ENCODE measurements at regions not wholly inside any gene's neighbourhood (a gene's known extent, or its start where the extent isn't known, plus 50 kb on each side); places are given as distances from the start of the nearest gene placed in this dataset.

DNA sequence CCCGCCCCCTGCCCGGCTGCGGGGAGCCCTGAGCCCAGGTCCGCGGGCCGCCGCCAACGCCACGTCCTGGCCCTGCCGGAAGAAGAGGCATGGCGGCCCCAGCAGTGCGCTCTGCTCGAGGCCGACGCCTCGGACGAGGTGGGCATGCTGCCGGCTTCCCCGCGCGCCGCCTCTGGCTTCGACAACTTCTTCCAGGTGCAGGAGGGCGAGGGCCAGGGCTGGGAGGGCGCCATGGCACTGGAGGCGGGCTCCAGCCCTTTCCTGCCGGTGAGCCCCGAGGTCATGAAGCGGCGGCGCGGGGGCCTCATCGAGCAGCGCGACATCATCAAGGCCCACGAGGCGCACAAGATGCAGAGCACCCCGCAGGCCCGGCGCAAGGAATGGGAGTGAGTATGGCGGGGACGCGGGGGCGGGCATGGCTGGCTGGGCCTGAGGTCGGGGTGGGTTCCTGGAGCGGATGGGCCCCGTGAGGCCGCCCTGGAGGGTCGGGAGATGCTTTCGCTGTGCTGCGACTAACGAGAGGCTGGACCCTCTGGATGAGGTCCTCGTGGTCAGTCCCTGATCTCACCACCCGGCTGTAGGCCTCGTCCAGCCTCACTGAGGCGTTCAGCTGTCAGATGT, 70.0 kb upstream of the CACNA1E start:
- in situ Hi-C loops (cut with MboI; ENCODE audit: low sequenced_read_pairs) = loop anchor here (10.0 to 25.0 kb wide), 2 partner anchors 229 to 526 kb away; no protein-coding TSS in a partner anchor

- in situ Hi-C loops (cut with MboI; ENCODE audit: low sequenced_read_pairs) = loop anchor here (10.0 to 25.0 kb wide), 2 partner anchors 229 to 527 kb away; no protein-coding TSS in a partner anchor
These were observed 69.5 kb upstream of the CACNA1E start for GRCh38 chr1:181413836-181414235.

DNA sequence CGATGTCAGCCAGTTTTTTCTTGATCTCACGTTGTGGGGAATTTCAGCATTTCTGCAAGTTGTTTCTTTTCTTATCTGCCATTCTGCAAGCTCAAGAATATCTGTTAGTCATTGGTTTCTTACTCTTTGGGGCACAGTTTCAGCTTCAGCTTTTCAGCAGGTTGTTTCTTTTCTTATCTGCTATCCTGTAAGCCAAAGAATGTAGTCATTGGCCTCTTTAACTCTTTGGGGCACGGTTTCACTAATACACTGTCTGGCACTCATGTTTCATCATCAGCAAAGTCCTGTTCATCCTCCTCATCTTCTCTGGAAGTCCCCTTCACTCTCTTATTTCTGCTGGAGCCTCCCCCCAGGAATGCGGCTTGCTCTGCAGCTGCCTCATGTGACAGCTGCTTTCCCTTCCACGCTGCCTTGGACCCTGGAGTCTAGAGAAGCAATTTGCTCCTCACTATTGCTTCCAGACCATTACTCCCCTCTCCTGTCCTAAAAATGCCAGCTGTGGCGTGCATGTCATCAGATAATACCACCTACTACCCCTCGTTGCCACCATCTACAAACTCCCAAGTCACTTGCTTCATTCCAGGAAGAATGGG, 67.0 kb upstream of the CACNA1E start:
- in situ Hi-C loops (cut with MboI; ENCODE audit: low sequenced_read_pairs) = loop anchor here (10.0 to 25.0 kb wide), 2 partner anchors 232 to 529 kb away; no protein-coding TSS in a partner anchor

GRCh38 chr1:181417915-181418314, 65.4 kb upstream of the CACNA1E start:
- in situ Hi-C loops (cut with MboI; ENCODE audit: low sequenced_read_pairs) = loop anchor here (10.0 to 25.0 kb wide), 2 partner anchors 233 to 531 kb away; no protein-coding TSS in a partner anchor

DNA sequence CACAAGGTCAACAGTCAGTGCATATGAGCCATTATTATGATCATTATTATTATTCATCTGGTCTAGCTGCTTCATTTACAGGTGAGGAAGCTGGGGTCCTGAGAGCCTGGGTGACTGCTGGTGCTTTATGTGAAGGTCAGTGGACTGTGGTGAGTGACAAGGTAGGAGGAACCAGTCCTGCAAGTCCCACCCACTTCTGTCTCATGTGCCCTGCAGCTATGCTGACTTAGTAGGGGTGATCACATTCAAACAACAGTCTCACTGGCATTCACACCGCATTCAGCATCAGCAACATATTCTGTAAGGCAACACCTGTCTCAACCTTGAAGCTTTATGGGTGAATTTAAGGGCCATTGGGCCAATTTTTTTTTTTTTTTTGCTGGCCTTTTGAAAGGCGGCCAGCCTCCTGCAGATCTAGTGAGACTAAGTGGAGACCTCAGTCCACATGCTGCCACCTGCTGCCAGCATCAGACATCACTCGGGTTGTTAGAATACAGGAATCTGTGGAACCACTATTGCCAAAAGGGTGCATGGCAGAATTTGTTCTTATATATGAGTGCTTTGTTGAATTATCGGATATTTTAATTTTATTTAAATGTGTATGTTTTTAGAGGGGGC, 59.9 kb upstream of the CACNA1E start:
- in situ Hi-C loops (cut with MboI; ENCODE audit: low sequenced_read_pairs) = loop anchor here (25.0 kb wide), 1 partner anchor 536 kb away; no protein-coding TSS in a partner anchor

- in situ Hi-C loops (cut with MboI; ENCODE audit: low sequenced_read_pairs) = loop anchor here (25.0 kb wide), 1 partner anchor 538 kb away; no protein-coding TSS in a partner anchor
These were observed 58.4 kb upstream of the CACNA1E start for GRCh38 chr1:181424786-181425403.

GRCh38 chr1:181425566-181425965, 57.8 kb upstream of the CACNA1E start:
- in situ Hi-C loops (cut with MboI; ENCODE audit: low sequenced_read_pairs) = no loop called here

DNA sequence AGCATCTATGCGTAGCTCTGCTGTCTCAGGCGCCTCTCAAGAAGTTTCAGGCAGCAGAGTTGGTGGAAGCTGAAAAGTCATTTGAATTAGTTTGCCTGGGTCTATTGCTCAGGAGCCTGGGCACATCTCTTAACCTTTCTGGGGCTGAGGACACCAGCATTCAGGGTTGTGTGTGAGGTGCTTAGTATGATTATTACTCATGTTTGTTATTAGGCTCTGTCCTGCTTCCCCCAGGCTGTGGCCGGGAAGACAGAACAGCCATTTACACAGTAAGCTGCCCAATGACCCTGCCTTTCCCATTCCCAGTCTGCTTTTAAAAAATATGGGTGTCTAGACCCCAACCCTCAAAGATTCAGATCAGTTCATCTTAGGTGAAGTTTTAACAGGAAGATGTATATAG, 53.9 kb upstream of the CACNA1E start:
- in situ Hi-C loops (cut with MboI; ENCODE audit: low sequenced_read_pairs) = no loop called here

DNA sequence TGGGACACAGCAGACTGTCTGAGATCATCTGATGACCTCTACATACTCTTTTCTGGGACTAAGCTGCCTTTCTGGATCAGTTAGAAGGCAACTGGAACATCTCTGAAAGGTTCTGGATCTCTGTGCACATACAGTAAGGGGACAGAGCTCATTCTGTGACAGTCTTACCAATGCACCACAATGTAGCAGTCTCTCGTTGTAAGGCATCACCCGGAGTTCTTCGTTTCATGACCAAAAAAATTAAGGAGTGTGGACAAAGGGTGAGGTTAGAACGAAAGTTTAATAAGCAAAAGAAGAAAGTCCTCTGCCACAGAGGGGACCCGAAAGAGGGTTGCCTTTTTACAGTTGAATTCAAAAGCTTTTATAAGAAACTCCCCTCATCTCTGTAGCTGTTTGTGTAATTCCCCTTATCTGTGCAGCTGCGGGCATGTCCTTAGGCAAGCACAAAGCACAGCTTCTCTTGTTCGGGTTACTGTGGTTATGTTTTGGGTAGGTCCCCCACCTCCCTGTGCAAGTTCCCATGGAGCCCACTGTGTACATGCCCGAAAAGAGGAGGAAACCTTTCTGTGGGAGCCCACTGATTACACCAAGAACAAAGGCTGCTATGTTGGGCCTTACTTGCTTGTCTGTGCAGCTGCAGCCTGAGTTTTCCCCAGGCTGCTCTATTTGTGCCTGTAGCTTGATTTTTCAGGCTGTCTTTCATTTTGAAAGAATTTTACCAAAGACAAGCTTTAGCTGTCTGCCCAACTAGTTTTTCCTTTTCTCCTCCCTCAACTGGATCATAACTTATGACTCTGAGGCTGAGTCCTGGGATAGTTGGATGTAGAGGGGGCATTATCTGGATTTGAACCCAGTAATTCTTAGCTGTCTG, 53.1 kb upstream of the CACNA1E start:
- in situ Hi-C loops (cut with MboI; ENCODE audit: low sequenced_read_pairs) = no loop called here

Measured in HL-60/S4 (cell line).